Fibroblast of lung (primary cell): ENCODE measurements at regions not wholly inside any gene's neighbourhood (a gene's known extent, or its start where the extent isn't known, plus 50 kb on each side); places are given as distances from the start of the nearest gene placed in this dataset.
A peak's percentile ranks its signal among the peaks of the same experiment; 100 is the strongest.

Experiments used
- CTCF ChIP-seq, 2 donors: IDR thresholded peaks in 1 of 2; conservative IDR thresholded peaks in 1 of 2; 1 replicate in 1 of 2; 2 replicates in 1 of 2; pipeline ENCODE4 v1.5.1; 2011 to 2012; ENCODE audit warnings: low read length in 2 of 2, control low read depth in 1 of 2, inconsistent platforms in 1 of 2, low read depth in 1 of 2, mild to moderate bottlenecking in 1 of 2
- EZH2 ChIP-seq: IDR thresholded peaks from 2 replicates; pipeline ENCODE4 v1.5.1; 2012; ENCODE audit warnings: low read length, control low read depth, mild to moderate bottlenecking; ENCODE audit errors: missing control alignments

- TF ChIP-seq CTCF (conservative IDR thresholded peaks at IDR 0.05 in 1 of 2, IDR thresholded peaks at IDR 0.05 in 1 of 2; ENCODE audit: low read depth in 1 of 2, low read length in 2 of 2) (peak; percentile 3 to 32), EZH2 (no peak)
Observed at GRCh38 chr4:55008166-55009056, 117.0 kb downstream of the KDR start.
